H1 (cell line): ENCODE measurements at regions not wholly inside any gene's neighbourhood (a gene's known extent, or its start where the extent isn't known, plus 50 kb on each side); places are given as distances from the start of the nearest gene placed in this dataset.

Experiments
- ASH2L ChIP-seq: fragments of 200-600, 300-600 bp; sonication (generic); IDR thresholded peaks from one replicate; pipeline ENCODE4 v1.7.1; 2017; ENCODE audit warnings: low read length
- FOSL1 ChIP-seq: IDR thresholded peaks from 2 replicates; pipeline ENCODE4 v1.6.1; 2011; ENCODE audit warnings: mild to moderate bottlenecking, low read depth, low read length, moderate library complexity; ENCODE audit not compliant: insufficient read depth
- KDM4A ChIP-seq: IDR thresholded peaks from one replicate; pipeline ENCODE4 v1.7.1; 2012; ENCODE audit warnings: low read depth, mild to moderate bottlenecking, moderate library complexity, low read length, inconsistent platforms; ENCODE audit not compliant: severe bottlenecking
- RNF2 ChIP-seq: fragments of 200-900, 300-1000 bp; sonication (generic); IDR thresholded peaks from 2 replicates; pipeline ENCODE4 v1.7.1; 2016; ENCODE audit warnings: borderline replicate concordance, low read depth, mild to moderate bottlenecking, antibody characterized with exemption, low read length; ENCODE audit not compliant: poor library complexity, severe bottlenecking; ENCODE audit errors: missing control alignments
- SP1 ChIP-seq: IDR thresholded peaks from 2 replicates; pipeline ENCODE4 v1.6.1; 2011; ENCODE audit warnings: low read depth, low read length
- SP4 ChIP-seq: IDR thresholded peaks from 2 replicates; pipeline ENCODE4 v1.6.1; 2012; ENCODE audit warnings: low read length, inconsistent platforms
- SUZ12 ChIP-seq: fragments of 200-600 bp; sonication (generic); IDR thresholded peaks from 2 replicates; pipeline ENCODE4 v1.6.1; 2012; ENCODE audit warnings: mild to moderate bottlenecking, inconsistent platforms, low read length, moderate library complexity, mixed read lengths
- TEAD4 ChIP-seq: IDR thresholded peaks from 2 replicates; pipeline ENCODE4 v1.6.1; 2012; ENCODE audit warnings: low read depth, low read length, inconsistent platforms, mixed read lengths

DNA sequence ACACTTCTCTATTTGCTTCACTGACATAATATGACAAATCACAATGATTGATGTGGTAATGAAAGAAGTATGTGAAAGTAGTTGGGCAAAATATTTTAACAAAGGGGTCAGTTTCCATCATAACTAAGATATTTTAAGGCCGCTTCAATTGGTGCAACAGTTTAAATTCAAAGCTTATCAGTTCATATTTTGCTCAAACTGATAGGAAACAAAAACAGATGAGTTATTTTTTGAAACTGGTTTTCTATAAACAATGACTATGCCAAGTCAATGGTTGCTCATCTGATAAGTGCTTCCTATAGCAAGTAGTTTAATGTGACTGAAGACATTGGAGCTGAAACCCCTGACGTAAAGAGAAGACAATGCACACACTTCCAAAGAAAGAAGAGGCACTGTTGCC, 1290.7 kb downstream of the SUCLG1 start (continued):
- no peak for TF ChIP-seq RNF2
- no peak for TF ChIP-seq TEAD4
- no peak for TF ChIP-seq SUZ12
- TF ChIP-seq ASH2L = no peak
- no peak for TF ChIP-seq SP4
- TF ChIP-seq SP1 = no peak
- no peak for TF ChIP-seq FOSL1
- TF ChIP-seq KDM4A = no peak
